Stomach (tissue), 8 donors: ENCODE measurements at regions not wholly inside any gene's neighbourhood (a gene's known extent, or its start where the extent isn't known, plus 50 kb on each side); places are given as distances from the start of the nearest gene placed in this dataset.

Source experiments
- DNase-seq, 2 donors: peaks; one replicate each; pipeline versions ENCODE4 v3.0.0 to v3.0.0-alpha.2; 2013 to 2019
- H3K27ac ChIP-seq, 5 donors: fragments of 200-600 bp in 4 of 5; sonication (generic) in 4 of 5; one replicate each; pipeline ENCODE4 v1.5.1; 2013 to 2019; ENCODE audit warnings: mild to moderate bottlenecking in 1 of 5, moderate library complexity in 1 of 5
- H3K27me3 ChIP-seq, 3 donors: fragments of 200-600 bp; sonication (generic); one replicate each; pipeline ENCODE4 v1.5.1; 2017 to 2019; ENCODE audit warnings: mixed run types in 1 of 3
- H3K36me3 ChIP-seq, 4 donors: fragments of 200-600 bp; sonication (generic); 1 replicate in 3 of 4; 2 replicates in 1 of 4; pipeline ENCODE4 v1.5.1; 2016 to 2019
- H3K4me1 ChIP-seq, 4 donors: fragments of 200-600 bp; sonication (generic); one replicate each; pipeline ENCODE4 v1.5.1; 2016 to 2019
- H3K4me3 ChIP-seq, 4 donors: fragments of 200-600 bp; sonication (generic) in 3 of 4; one replicate each; pipeline ENCODE4 v1.5.1; 2016 to 2019; ENCODE audit warnings: mild to moderate bottlenecking in 1 of 4
- H3K9me3 ChIP-seq, 4 donors: fragments of 200-600 bp; sonication (generic); one replicate each; pipeline ENCODE4 v1.5.1; 2016 to 2019
- CTCF ChIP-seq, 7 experiments: fragments of 450-650 bp in 4 of 7; fragments of 200-600 bp in 3 of 7; sonication (generic) in 3 of 7; IDR thresholded peaks; one replicate each; pipeline ENCODE4 v1.5.1; 2016 to 2019; ENCODE audit warnings: antibody characterized with exemption in 7 of 7, control low read depth in 2 of 7, mild to moderate bottlenecking in 1 of 7
- EP300 ChIP-seq: sonication (generic); formaldehyde crosslinking; IDR thresholded peaks from one replicate; pipeline ENCODE4 v1.6.1; 2017; ENCODE audit warnings: antibody characterized with exemption
- POLR2A ChIP-seq, 4 donors: fragments of 450-650 bp; IDR thresholded peaks; one replicate each; pipeline ENCODE4 v1.6.1; 2016; ENCODE audit warnings: antibody characterized with exemption in 4 of 4, control low read depth in 2 of 4, mild to moderate bottlenecking in 1 of 4, moderate library complexity in 1 of 4
- POLR2AphosphoS5 ChIP-seq, 3 donors: sonication (generic); formaldehyde crosslinking; IDR thresholded peaks; one replicate each; pipeline ENCODE4 v1.6.1; 2016; ENCODE audit warnings: antibody characterized with exemption in 3 of 3
- WGBS, 5 donors: extraction: QIAGEN DNeasy Blood & Tissue Kit in 3 of 5; methylation state at CpG; one replicate each; pipeline versions ENCODE4 v1.1.5 to v1.1.7; 2013 to 2018; 5-methylcytosine and 5-hydroxymethylcytosine counted together
- intact Hi-C: fragments of 100-400 bp; cut with DNase I; formaldehyde crosslinking; loops from one replicate; pipeline ENCODE4 v1.15.1; 2023; ENCODE audit warnings: low total_unique reads
- donor health status: healthy with polysubstance abuse.
- donor health status: Bipolar disorder and iron deficiency.
- donor health status: healthy.

GRCh38 chr7:131098527-131098926, 229.1 kb upstream of the MKLN1 start:
- Histone ChIP-seq H3K36me3 (peaks cover 11 to 31% (median 22%) of the 10 kb centered on the region in 4 donors), H3K9me3 (no peaks in the 10 kb centered on the region), H3K27ac (no peak overlapping the region), H3K4me3 (peak overlapping the region in 1 of 4 donors; percentile 10), H3K4me1 (peaks cover 22 to 97% (median 70%) of the 10 kb centered on the region in 4 donors), H3K27me3 (no peaks in the 10 kb centered on the region)
- TF ChIP-seq EP300 (no peak), POLR2A (IDR thresholded peaks at IDR 0.05) (no peak), CTCF (IDR thresholded peaks at IDR 0.05) (no peak), POLR2AphosphoS5 (IDR thresholded peaks at IDR 0.05) (no peak)
- DNase-seq: no peak
- intact Hi-C loops: no loop called here
- WGBS, 5 donors: 78 to 88% (median 80%) methylated on average over 3 of the region's 3 CpGs

- peak in 1 of 2 donors; percentile 30 for DNase-seq
- TF ChIP-seq CTCF (IDR thresholded peaks at IDR 0.05) (no peak), POLR2AphosphoS5 (IDR thresholded peaks at IDR 0.05) (no peak), POLR2A (IDR thresholded peaks at IDR 0.05) (no peak), EP300 (no peak)
- 71 to 78% (median 76%) methylated on average over 10 of the region's 10 CpGs for WGBS, 5 donors
- no peaks in the 10 kb centered on the region for H3K9me3 ChIP-seq
- intact Hi-C loops: no loop called here
- no peaks in the 10 kb centered on the region for H3K27me3 ChIP-seq
- peaks cover 27 to 98% (median 76%) of the 10 kb centered on the region in 4 donors for H3K4me1 ChIP-seq
- H3K27ac ChIP-seq: no peak overlapping the region
- no peak overlapping the region for H3K4me3 ChIP-seq
- peaks cover 11 to 27% (median 13%) of the 10 kb centered on the region in 4 donors for H3K36me3 ChIP-seq
These were observed 227.2 kb upstream of the MKLN1 start for GRCh38 chr7:131100357-131101054.

- intact Hi-C loops: no loop called here
- 49 to 69% (median 61%) methylated on average over 4 of the region's 4 CpGs for WGBS, 5 donors
- H3K9me3 ChIP-seq: no peaks in the 10 kb centered on the region
- DNase-seq: no peak
- peak overlapping the region in 3 of 5 donors; percentile 77 to 99 (median 99) for H3K27ac ChIP-seq
- H3K4me3 ChIP-seq: peak overlapping the region in 3 of 4 donors; percentile 77 to 91 (median 87)
- TF ChIP-seq CTCF (IDR thresholded peaks at IDR 0.05) (no peak), POLR2AphosphoS5 (IDR thresholded peaks at IDR 0.05) (peak in 1 of 3 donors; percentile 38), EP300 (no peak), POLR2A (IDR thresholded peaks at IDR 0.05) (no peak)
- H3K36me3 ChIP-seq: peaks cover 4 to 18% (median 7%) of the 10 kb centered on the region in 4 donors
- H3K27me3 ChIP-seq: no peaks in the 10 kb centered on the region
- H3K4me1 ChIP-seq: peaks cover 22 to 74% (median 55%) of the 10 kb centered on the region in 4 donors
These were observed 223.7 kb upstream of the MKLN1 start for GRCh38 chr7:131103997-131104396.

- no peaks in the 10 kb centered on the region for H3K9me3 ChIP-seq
- H3K4me3 ChIP-seq: peak overlapping the region; percentile 77 to 93 (median 89)
- peaks cover 22 to 75% (median 58%) of the 10 kb centered on the region in 4 donors for H3K4me1 ChIP-seq
- intact Hi-C loops: no loop called here
- WGBS, 5 donors: 48 to 67% (median 51%) methylated on average over 12 of the region's 12 CpGs
- no peaks in the 10 kb centered on the region for H3K27me3 ChIP-seq
- H3K36me3 ChIP-seq: peaks cover 0 to 12% (median 3%) of the 10 kb centered on the region in 4 donors
- no peak for TF ChIP-seq POLR2A (IDR thresholded peaks at IDR 0.05)
- no peak for TF ChIP-seq EP300
- no peak for TF ChIP-seq CTCF (IDR thresholded peaks at IDR 0.05)
- no peak for TF ChIP-seq POLR2AphosphoS5 (IDR thresholded peaks at IDR 0.05)
- peak overlapping the region; percentile 17 to 99 (median 77) for H3K27ac ChIP-seq
- DNase-seq: no peak
These were observed 222.9 kb upstream of the MKLN1 start for GRCh38 chr7:131104596-131105293.
